HEK293 (cell line): ENCODE measurements at regions not wholly inside any gene's neighbourhood (a gene's known extent, or its start where the extent isn't known, plus 50 kb on each side); places are given as distances from the start of the nearest gene placed in this dataset.

Experiments
- CTCF ChIA-PET: fragments of 350-600 bp; formaldehyde crosslinking; extraction: SDS; loops from one replicate; lab custom pipeline; 2021; ENCODE audit warnings: antibody characterized with exemption; lab: Yijun Ruan, JAX
- POLR2A ChIA-PET: fragments of 300-600 bp; formaldehyde crosslinking; extraction: SDS; loops from one replicate; lab custom pipeline; 2020; ENCODE audit warnings: antibody characterized with exemption, inconsistent platforms; lab: Yijun Ruan, JAX
- H3K27ac ChIP-seq: fragments of 200-500 bp; sonication (Bioruptor generic); 2 replicates; pipeline ENCODE4 v1.5.1; 2014; ENCODE audit warnings: low read depth, low read length, control low read depth, inconsistent platforms; ENCODE audit errors: extremely low read depth
- H3K36me3 ChIP-seq, 2 experiments: fragments of 200-500 bp in 1 of 2; sonication (Bioruptor generic) in 1 of 2; 1 replicate in 1 of 2; 2 replicates in 1 of 2; pipeline ENCODE4 v1.5.1; 2014 to 2017; ENCODE audit warnings: inconsistent platforms in 2 of 2, low read length in 2 of 2; ENCODE audit not compliant: control insufficient read depth in 2 of 2, insufficient read depth in 1 of 2
- H3K4me1 ChIP-seq: fragments of 200-500 bp; sonication (Bioruptor generic); 2 replicates; pipeline ENCODE4 v1.5.1; 2014; ENCODE audit warnings: mild to moderate bottlenecking, low read length, inconsistent platforms; ENCODE audit not compliant: control insufficient read depth, insufficient read depth
- H3K4me3 ChIP-seq: 2 replicates; pipeline ENCODE4 v1.5.1; 2011; ENCODE audit warnings: low read depth, mild to moderate bottlenecking, control low read depth, low read length, moderate library complexity
- H3K9me3 ChIP-seq: fragments of 200-500 bp; sonication (Bioruptor generic); 2 replicates; pipeline ENCODE4 v1.5.1; 2014; ENCODE audit warnings: low read depth, low read length, inconsistent platforms; ENCODE audit not compliant: control insufficient read depth, insufficient read depth
- GFI1B ChIP-seq: fragments of 450-650 bp; formaldehyde crosslinking; IDR thresholded peaks from 2 replicates; pipeline ENCODE4 v1.5.1; 2016; ENCODE audit warnings: missing biosample characterization, missing genetic modification characterization
- KLF7 ChIP-seq: fragments of 450-650 bp; formaldehyde crosslinking; IDR thresholded peaks from 2 replicates; pipeline ENCODE4 v1.5.1; 2016; ENCODE audit warnings: missing biosample characterization, missing genetic modification characterization, borderline replicate concordance
- OSR2 ChIP-seq: fragments of 450-650 bp; formaldehyde crosslinking; IDR thresholded peaks from 2 replicates; pipeline ENCODE4 v1.5.1; 2016; ENCODE audit warnings: missing biosample characterization, missing genetic modification characterization
- SALL2 ChIP-seq: fragments of 450-650 bp; formaldehyde crosslinking; IDR thresholded peaks from 2 replicates; pipeline ENCODE4 v1.5.0; 2017; ENCODE audit warnings: missing biosample characterization, mild to moderate bottlenecking, missing genetic modification characterization, borderline replicate concordance
- SP2 ChIP-seq: fragments of 450-650 bp; formaldehyde crosslinking; IDR thresholded peaks from 2 replicates; pipeline ENCODE4 v1.5.1; 2016; ENCODE audit warnings: missing biosample characterization, missing genetic modification characterization
- WT1 ChIP-seq: fragments of 450-650 bp; formaldehyde crosslinking; IDR thresholded peaks from 2 replicates; pipeline ENCODE4 v1.5.1; 2016; ENCODE audit warnings: missing biosample characterization, missing genetic modification characterization
- YY1 ChIP-seq: fragments of 450-650 bp; formaldehyde crosslinking; IDR thresholded peaks from 2 replicates; pipeline ENCODE4 v1.5.1; 2018; ENCODE audit warnings: missing biosample characterization, missing genetic modification characterization
- ZBTB48 ChIP-seq: fragments of 450-650 bp; formaldehyde crosslinking; IDR thresholded peaks from 2 replicates; pipeline ENCODE4 v1.5.1; 2016; ENCODE audit warnings: missing biosample characterization, missing genetic modification characterization
- ZBTB7A ChIP-seq: fragments of 450-650 bp; formaldehyde crosslinking; IDR thresholded peaks from 2 replicates; pipeline ENCODE4 v1.5.1; 2016; ENCODE audit warnings: low read depth, missing biosample characterization, missing genetic modification characterization
- ZEB2 ChIP-seq: fragments of 450-650 bp; formaldehyde crosslinking; IDR thresholded peaks from 2 replicates; pipeline ENCODE4 v1.5.1; 2016; ENCODE audit warnings: missing biosample characterization, missing genetic modification characterization
- ZIC2 ChIP-seq: fragments of 450-650 bp; formaldehyde crosslinking; IDR thresholded peaks from 2 replicates; pipeline ENCODE4 v1.5.1; 2016; ENCODE audit warnings: missing biosample characterization, missing genetic modification characterization
- ZNF114 ChIP-seq: fragments of 450-650 bp; formaldehyde crosslinking; IDR thresholded peaks from 2 replicates; pipeline ENCODE4 v1.5.0; 2017; ENCODE audit warnings: missing biosample characterization, missing genetic modification characterization
- ZNF140 ChIP-seq: fragments of 450-650 bp; formaldehyde crosslinking; IDR thresholded peaks from 2 replicates; pipeline ENCODE4 v1.5.1; 2016; ENCODE audit warnings: missing biosample characterization, missing genetic modification characterization
- ZNF19 ChIP-seq: fragments of 450-650 bp; formaldehyde crosslinking; IDR thresholded peaks from 2 replicates; pipeline ENCODE4; 2016; ENCODE audit warnings: missing biosample characterization, missing genetic modification characterization, low read depth
- ZNF211 ChIP-seq: fragments of 450-650 bp; formaldehyde crosslinking; IDR thresholded peaks from 2 replicates; pipeline ENCODE4 v1.5.1; 2016; ENCODE audit warnings: low read depth, missing biosample characterization, missing genetic modification characterization
- ZNF223 ChIP-seq: fragments of 450-650 bp; formaldehyde crosslinking; IDR thresholded peaks from 2 replicates; pipeline ENCODE4 v1.5.1; 2016; ENCODE audit warnings: missing biosample characterization, missing genetic modification characterization
- ZNF239 ChIP-seq: fragments of 450-650 bp; formaldehyde crosslinking; IDR thresholded peaks from 2 replicates; pipeline ENCODE4 v1.5.1; 2016; ENCODE audit warnings: missing biosample characterization, missing genetic modification characterization
- ZNF302 ChIP-seq: fragments of 450-650 bp; formaldehyde crosslinking; IDR thresholded peaks from 2 replicates; pipeline ENCODE4 v1.5.1; 2016; ENCODE audit warnings: missing biosample characterization, missing genetic modification characterization, low read depth
- ZNF549 ChIP-seq: fragments of 450-650 bp; IDR thresholded peaks from 2 replicates; pipeline ENCODE4 v1.5.1; 2018; ENCODE audit warnings: missing biosample characterization, missing genetic modification characterization, mild to moderate bottlenecking, inconsistent platforms, moderate library complexity
- ZNF560 ChIP-seq: fragments of 450-650 bp; formaldehyde crosslinking; IDR thresholded peaks from 2 replicates; pipeline ENCODE4 v1.5.1; 2017; ENCODE audit warnings: missing biosample characterization, missing genetic modification characterization, borderline replicate concordance
- ZNF571 ChIP-seq: fragments of 450-650 bp; formaldehyde crosslinking; IDR thresholded peaks from 2 replicates; pipeline ENCODE4 v1.5.0; 2017; ENCODE audit warnings: missing biosample characterization, missing genetic modification characterization
- ZNF658 ChIP-seq: fragments of 450-650 bp; formaldehyde crosslinking; IDR thresholded peaks from 2 replicates; pipeline ENCODE4; 2016; ENCODE audit warnings: missing biosample characterization, missing genetic modification characterization
- ZNF677 ChIP-seq: fragments of 450-650 bp; IDR thresholded peaks from 2 replicates; pipeline ENCODE4 v1.5.0; 2018; ENCODE audit warnings: missing biosample characterization, mild to moderate bottlenecking, missing genetic modification characterization, moderate library complexity
- ZSCAN23 ChIP-seq: fragments of 450-650 bp; formaldehyde crosslinking; IDR thresholded peaks from 2 replicates; pipeline ENCODE4 v1.5.1; 2016; ENCODE audit warnings: missing biosample characterization, missing genetic modification characterization
- TF ChIP-seq, protein P1 (sequence below): fragments of 450-650 bp; formaldehyde crosslinking; IDR thresholded peaks from 2 replicates; pipeline ENCODE4 v1.5.1; 2016; ENCODE audit warnings: missing biosample characterization, missing genetic modification characterization
- TF ChIP-seq, protein P2 (sequence below): fragments of 450-650 bp; formaldehyde crosslinking; IDR thresholded peaks from 2 replicates; pipeline ENCODE4 v1.5.1; 2016; ENCODE audit warnings: missing biosample characterization, missing genetic modification characterization

DNA sequence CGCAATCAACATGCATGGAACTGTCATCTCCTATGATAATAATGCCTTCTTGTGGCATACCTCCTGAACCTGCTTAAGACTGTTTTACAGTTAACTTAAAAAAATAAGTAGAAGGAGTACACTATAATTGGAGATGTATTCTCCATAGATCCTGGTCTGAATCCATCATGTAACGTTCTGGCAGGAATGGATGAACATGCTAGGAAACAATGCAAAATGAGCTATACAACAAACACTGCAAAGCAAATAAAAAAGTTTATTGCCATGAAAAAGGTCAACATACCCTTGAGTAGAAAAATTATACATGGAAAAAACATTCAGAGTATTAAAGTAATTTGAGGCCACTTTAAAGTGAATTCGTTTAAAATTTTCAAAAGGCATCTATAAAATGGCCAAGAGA is 71.5 kb upstream of the SCN7A start (continued):
- TF ChIP-seq, protein P1, sequence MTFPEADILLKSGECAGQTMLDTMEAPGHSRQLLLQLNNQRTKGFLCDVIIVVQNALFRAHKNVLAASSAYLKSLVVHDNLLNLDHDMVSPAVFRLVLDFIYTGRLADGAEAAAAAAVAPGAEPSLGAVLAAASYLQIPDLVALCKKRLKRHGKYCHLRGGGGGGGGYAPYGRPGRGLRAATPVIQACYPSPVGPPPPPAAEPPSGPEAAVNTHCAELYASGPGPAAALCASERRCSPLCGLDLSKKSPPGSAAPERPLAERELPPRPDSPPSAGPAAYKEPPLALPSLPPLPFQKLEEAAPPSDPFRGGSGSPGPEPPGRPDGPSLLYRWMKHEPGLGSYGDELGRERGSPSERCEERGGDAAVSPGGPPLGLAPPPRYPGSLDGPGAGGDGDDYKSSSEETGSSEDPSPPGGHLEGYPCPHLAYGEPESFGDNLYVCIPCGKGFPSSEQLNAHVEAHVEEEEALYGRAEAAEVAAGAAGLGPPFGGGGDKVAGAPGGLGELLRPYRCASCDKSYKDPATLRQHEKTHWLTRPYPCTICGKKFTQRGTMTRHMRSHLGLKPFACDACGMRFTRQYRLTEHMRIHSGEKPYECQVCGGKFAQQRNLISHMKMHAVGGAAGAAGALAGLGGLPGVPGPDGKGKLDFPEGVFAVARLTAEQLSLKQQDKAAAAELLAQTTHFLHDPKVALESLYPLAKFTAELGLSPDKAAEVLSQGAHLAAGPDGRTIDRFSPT: no peak
- TF ChIP-seq ZBTB48 (tag by site-specific recombination): no peak
- no peak for TF ChIP-seq ZIC2 (tag by site-specific recombination)
- no peak for TF ChIP-seq ZBTB7A (tag by site-specific recombination)
- no peak for TF ChIP-seq WT1
- no peak for TF ChIP-seq ZNF223 (tag by site-specific recombination)
- TF ChIP-seq SALL2 (tag by site-specific recombination): no peak
- TF ChIP-seq ZNF239 (tag by site-specific recombination): no peak

DNA sequence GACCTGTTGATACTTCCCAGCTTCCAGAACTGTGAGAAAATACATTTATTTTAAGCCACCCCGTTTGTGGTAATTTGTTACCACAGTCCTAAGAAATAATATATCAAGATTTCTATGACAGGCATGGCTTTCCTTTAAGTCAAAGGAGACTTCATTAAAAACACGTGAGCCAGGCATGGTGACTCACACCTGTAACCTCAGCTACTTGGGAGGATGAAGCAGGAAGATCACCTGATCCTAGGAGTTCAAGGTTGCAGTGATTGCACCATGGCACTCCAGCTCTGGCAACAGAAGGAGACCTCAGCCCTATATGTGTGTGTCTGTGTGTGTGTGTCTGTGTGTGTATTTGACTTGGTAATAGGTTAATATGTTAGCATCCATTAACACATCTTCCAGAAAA is 69.8 kb upstream of the SCN7A start:
- no peaks in the 10 kb centered on the region for H3K9me3 ChIP-seq
- no peaks in the 10 kb centered on the region for H3K36me3 ChIP-seq
- ChIA-PET CTCF (no interaction called here), POLR2A (no interaction called here)
- no peak for TF ChIP-seq OSR2
- TF ChIP-seq ZNF560 (tag by site-specific recombination): no peak
- TF ChIP-seq ZNF549 (tag by site-specific recombination): no peak
- H3K27ac ChIP-seq: no peak overlapping the region
- no peak overlapping the region for H3K4me3 ChIP-seq
- H3K4me1 ChIP-seq: no peaks in the 10 kb centered on the region

DNA sequence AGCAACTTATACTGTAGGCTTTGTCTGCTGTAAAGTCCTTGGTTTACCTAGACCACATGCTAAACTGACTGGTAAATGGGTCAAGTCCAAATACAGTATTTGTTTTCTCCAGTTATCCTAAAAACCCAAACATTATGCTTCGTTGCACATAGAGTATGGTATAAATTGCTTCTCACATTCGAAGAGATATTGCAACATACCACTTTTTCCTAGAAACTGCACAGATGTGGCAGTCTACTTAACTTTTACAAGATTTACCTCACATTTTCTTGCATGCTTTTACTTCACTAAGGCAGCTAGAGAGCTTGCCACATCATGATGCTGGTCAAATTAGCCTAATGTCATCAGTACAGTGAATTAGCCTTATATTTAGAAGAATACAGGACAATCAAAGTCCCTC is 66.0 kb upstream of the SCN7A start:
- no peaks in the 10 kb centered on the region for H3K9me3 ChIP-seq
- CTCF ChIA-PET: no interaction called here
- H3K4me3 ChIP-seq: no peak overlapping the region
- H3K36me3 ChIP-seq: no peaks in the 10 kb centered on the region
- POLR2A ChIA-PET: no interaction called here
- H3K4me1 ChIP-seq: no peaks in the 10 kb centered on the region
- no peak overlapping the region for H3K27ac ChIP-seq
- TF ChIP-seq ZNF677 (tag by site-specific recombination): no peak
- TF ChIP-seq KLF7 (tag by site-specific recombination): no peak
- no peak for TF ChIP-seq ZEB2 (tag by site-specific recombination)
- no peak for TF ChIP-seq ZNF571 (tag by site-specific recombination)
- no peak for TF ChIP-seq ZNF211 (tag by site-specific recombination)
- no peak for TF ChIP-seq ZNF140 (tag by site-specific recombination)
- no peak for TF ChIP-seq ZSCAN23 (tag by site-specific recombination)
- TF ChIP-seq ZNF658 (tag by site-specific recombination): no peak
- TF ChIP-seq GFI1B (tag by site-specific recombination): no peak
- TF ChIP-seq ZNF302 (tag by site-specific recombination): no peak
- no peak for TF ChIP-seq SP2 (tag by site-specific recombination)
- no peak for TF ChIP-seq YY1 (tag by site-specific recombination)
- no peak for TF ChIP-seq ZNF19 (tag by site-specific recombination)
- TF ChIP-seq, protein P2, sequence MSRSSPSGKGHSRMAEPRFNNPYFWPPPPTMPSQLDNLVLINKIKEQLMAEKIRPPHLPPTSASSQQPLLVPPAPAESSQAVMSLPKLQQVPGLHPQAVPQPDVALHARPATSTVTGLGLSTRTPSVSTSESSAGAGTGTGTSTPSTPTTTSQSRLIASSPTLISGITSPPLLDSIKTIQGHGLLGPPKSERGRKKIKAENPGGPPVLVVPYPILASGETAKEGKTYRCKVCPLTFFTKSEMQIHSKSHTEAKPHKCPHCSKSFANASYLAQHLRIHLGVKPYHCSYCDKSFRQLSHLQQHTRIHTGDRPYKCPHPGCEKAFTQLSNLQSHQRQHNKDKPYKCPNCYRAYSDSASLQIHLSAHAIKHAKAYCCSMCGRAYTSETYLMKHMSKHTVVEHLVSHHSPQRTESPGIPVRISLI (tag by site-specific recombination): no peak
- TF ChIP-seq ZNF114: no peak
